Parathyroid adenoma (tissue), 2 donors: ENCODE measurements at regions not wholly inside any gene's neighbourhood (a gene's known extent, or its start where the extent isn't known, plus 50 kb on each side); places are given as distances from the start of the nearest gene placed in this dataset.
"Not testable (repeated sequence)": the region's sequence is repeated elsewhere in the genome, so short reads cannot be mapped to it uniquely, and the experiment has no call there.

Experiments used
- H2AFZ ChIP-seq: fragments of 300-600 bp; sonication (generic); one replicate; pipeline ENCODE4 v1.7.0; 2017; ENCODE audit warnings: antibody characterized with exemption, mild to moderate bottlenecking
- H3K27ac ChIP-seq: fragments of 300-600 bp; sonication (generic); one replicate; pipeline ENCODE4 v1.7.0; 2017
- H3K27me3 ChIP-seq: fragments of 300-600 bp; sonication (generic); one replicate; pipeline ENCODE4 v1.7.0; 2017; ENCODE audit warnings: low read length; ENCODE audit not compliant: control insufficient read depth, insufficient read depth
- H3K36me3 ChIP-seq: fragments of 300-600 bp; sonication (generic); one replicate; pipeline ENCODE4 v1.7.0; 2017; ENCODE audit warnings: low read length; ENCODE audit not compliant: control insufficient read depth, insufficient read depth
- H3K4me1 ChIP-seq: fragments of 300-600 bp; sonication (generic); one replicate; pipeline ENCODE4 v1.7.0; 2017; ENCODE audit warnings: control low read depth
- H3K4me2 ChIP-seq: fragments of 300-600 bp; sonication (generic); one replicate; pipeline ENCODE4 v1.7.0; 2017; ENCODE audit warnings: low read length
- H3K4me3 ChIP-seq: fragments of 300-600 bp; sonication (generic); one replicate; pipeline ENCODE4 v1.7.0; 2017; ENCODE audit warnings: low read depth, low read length
- H3K79me2 ChIP-seq: fragments of 300-600 bp; sonication (generic); one replicate; pipeline ENCODE4 v1.7.0; 2017; ENCODE audit warnings: control low read depth
- H3K9ac ChIP-seq: fragments of 300-600 bp; sonication (generic); one replicate; pipeline ENCODE4 v1.7.0; 2017; ENCODE audit warnings: mild to moderate bottlenecking
- H3K9me3 ChIP-seq: fragments of 300-600 bp; sonication (generic); one replicate; pipeline ENCODE4 v1.7.0; 2017; ENCODE audit warnings: low read length; ENCODE audit not compliant: control insufficient read depth
- TF ChIP-seq, protein P1 (sequence below): fragments of 300-600 bp; sonication (generic); IDR thresholded peaks from one replicate; pipeline ENCODE4 v1.7.0; 2017; ENCODE audit warnings: antibody characterized with exemption, mild to moderate bottlenecking
- donor health status: primary hyperparathyroidism.

DNA sequence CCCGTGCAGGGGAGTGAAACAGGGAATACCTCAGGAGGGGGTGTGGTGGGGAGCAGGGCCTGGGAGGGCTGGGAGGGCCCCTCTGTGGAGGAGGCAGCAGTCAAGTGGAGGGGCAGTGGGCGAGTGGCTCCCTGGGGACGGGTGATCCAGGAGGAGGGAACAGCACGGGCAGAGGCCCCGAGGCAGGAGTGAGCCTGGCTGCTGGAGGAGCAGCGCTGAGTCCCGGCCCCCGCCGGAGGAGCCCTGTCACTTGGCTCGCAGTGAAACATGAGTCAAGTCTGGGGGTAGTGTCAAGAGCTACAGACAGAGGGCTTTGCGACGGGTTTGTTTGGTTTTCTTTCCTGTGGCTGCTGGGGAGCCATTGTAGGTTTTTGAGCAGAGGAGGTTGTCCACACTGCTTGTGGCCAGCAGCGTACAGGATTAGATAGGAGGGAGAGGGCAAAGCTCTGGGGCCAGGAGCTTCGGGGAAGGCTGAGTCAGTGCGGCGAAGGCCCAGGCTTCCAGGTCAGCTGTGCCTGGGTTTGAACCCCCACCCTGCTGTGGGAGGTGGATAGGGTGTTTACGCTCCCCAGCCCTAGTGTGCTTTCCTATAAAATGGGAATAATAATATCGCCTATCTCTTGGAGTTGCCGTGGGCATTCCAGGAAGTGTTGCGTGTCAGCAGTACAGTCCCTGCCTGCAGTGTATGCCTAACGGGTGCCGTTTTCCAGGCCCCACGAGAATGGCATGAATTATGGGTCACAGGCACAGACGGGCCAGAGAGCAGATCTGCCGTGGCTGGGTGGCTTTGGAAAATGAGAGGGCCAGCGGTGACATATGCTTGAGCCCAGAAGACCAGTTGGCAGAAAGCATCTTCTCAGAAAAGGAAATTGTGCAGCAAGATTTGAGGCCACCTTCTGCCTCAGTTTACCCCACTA lies 115.9 kb upstream of the CIBAR2 start:
- H3K4me1 ChIP-seq: no peaks in the 10 kb centered on the region
- H3K9me3 ChIP-seq: no peaks in the 10 kb centered on the region
- H3K9ac ChIP-seq: no peak overlapping the region
- H3K4me2 ChIP-seq: no peak overlapping the region
- H3K36me3 ChIP-seq: no peaks in the 10 kb centered on the region
- H3K27me3 ChIP-seq: no peaks in the 10 kb centered on the region
- TF ChIP-seq, protein P1, sequence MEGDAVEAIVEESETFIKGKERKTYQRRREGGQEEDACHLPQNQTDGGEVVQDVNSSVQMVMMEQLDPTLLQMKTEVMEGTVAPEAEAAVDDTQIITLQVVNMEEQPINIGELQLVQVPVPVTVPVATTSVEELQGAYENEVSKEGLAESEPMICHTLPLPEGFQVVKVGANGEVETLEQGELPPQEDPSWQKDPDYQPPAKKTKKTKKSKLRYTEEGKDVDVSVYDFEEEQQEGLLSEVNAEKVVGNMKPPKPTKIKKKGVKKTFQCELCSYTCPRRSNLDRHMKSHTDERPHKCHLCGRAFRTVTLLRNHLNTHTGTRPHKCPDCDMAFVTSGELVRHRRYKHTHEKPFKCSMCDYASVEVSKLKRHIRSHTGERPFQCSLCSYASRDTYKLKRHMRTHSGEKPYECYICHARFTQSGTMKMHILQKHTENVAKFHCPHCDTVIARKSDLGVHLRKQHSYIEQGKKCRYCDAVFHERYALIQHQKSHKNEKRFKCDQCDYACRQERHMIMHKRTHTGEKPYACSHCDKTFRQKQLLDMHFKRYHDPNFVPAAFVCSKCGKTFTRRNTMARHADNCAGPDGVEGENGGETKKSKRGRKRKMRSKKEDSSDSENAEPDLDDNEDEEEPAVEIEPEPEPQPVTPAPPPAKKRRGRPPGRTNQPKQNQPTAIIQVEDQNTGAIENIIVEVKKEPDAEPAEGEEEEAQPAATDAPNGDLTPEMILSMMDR: no peak
- H2AFZ ChIP-seq: no peak overlapping the region
- no peak overlapping the region for H3K27ac ChIP-seq
- no peak overlapping the region for H3K4me3 ChIP-seq
- peaks cover 45% of the 10 kb centered on the region for H3K79me2 ChIP-seq

DNA sequence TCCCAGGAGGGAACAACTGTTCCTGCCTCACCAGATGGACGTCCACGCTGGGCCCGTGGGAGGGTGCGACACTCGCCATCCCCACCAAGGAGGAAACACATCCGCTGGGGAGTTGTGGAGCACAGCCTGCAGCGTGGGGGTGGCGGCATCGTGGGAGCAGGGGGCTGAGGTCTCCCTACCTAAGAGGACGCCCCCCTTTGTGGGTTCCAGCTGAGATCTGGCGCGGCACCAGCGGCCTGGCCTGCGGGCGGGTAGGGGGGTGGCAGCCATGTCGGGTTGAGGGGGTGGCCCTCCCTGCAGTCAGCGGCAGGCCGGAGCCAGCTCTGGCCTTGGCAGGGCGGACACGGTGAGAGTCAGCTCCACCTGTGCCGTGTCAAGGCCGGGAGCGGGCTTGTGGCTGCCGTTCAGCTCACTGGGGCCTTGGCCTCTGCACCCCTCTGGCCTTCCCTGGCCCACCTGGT lies 116.7 kb upstream of the CIBAR2 start:
- no peaks in the 10 kb centered on the region for H3K36me3 ChIP-seq
- H3K4me2 ChIP-seq: no peak overlapping the region
- no peak overlapping the region for H3K9ac ChIP-seq
- no peaks in the 10 kb centered on the region for H3K9me3 ChIP-seq
- H3K27ac ChIP-seq: no peak overlapping the region
- TF ChIP-seq, protein P1: no peak
- H3K4me3 ChIP-seq: no peak overlapping the region
- no peaks in the 10 kb centered on the region for H3K27me3 ChIP-seq
- H3K4me1 ChIP-seq: no peaks in the 10 kb centered on the region
- no peak overlapping the region for H2AFZ ChIP-seq
- peaks cover 42% of the 10 kb centered on the region for H3K79me2 ChIP-seq

DNA sequence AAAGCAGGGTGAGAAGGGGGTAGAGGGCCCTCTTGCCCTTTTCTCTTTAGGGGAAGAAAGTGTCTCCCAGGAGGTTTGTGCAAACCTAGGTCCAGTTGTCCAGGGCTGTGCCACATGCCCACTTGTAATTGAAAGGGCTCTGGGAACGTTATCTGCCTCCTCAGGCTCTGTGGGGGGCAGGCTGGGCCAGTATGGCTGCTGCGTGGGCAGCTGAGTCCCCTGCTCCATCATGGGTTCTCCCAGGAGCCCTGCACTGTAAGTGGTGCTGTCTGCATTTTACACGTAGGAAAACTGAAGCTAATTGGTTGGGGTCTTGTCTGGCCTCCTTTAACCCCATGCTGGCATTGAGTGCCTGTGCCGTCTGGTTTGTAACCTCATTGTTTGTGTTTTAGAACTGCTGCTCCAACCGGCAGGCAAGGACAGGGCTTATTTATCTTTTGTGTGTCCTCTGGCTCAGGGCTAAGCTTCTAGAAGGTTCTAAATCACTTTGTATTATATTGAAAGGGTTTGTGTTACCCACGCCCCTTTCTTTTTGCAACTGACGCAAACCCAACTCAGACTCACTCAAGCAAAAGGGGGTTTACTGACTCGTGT lies 117.7 kb upstream of the CIBAR2 start:
- Histone ChIP-seq H2AFZ (no peak overlapping the region), H3K79me2 (peaks cover 44% of the 10 kb centered on the region), H3K9me3 (no peaks in the 10 kb centered on the region), H3K4me3 (no peak overlapping the region), H3K9ac (no peak overlapping the region), H3K36me3 (no peaks in the 10 kb centered on the region), H3K4me2 (no peak overlapping the region), H3K27me3 (no peaks in the 10 kb centered on the region), H3K4me1 (no peaks in the 10 kb centered on the region), H3K27ac (no peak overlapping the region)
- TF ChIP-seq, protein P1: no peak

DNA sequence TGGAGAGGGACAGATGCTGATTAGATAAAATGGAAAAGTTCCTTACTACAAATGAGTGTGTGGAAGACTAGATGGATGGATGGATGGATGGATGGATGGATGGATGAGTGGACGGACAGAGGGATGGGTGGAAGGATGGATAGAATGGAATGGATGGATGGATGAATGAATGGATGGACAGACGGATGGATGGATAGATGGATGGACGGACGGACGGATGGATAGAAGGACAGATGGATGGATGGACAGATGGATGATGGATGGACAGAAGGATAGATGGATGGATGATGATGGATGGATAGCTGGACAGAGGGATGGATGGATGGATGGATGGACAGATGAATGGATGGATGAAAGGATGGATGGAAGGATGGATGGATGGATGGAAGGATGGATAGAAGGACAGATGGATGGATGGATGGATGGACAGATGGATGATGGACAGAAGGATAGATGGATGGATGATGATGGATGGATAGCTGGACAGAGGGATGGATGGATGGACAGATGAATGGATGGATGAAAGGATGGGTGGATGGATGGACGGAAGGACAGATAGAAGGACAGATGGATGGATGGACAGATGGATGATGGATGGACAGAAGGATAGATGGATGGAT lies 118.6 kb upstream of the CIBAR2 start:
- H3K36me3 ChIP-seq, H3K4me3 ChIP-seq, H3K27me3 ChIP-seq, H3K27ac ChIP-seq, H3K4me2 ChIP-seq, H3K9ac ChIP-seq, H2AFZ ChIP-seq, H3K4me1 ChIP-seq, H3K9me3 ChIP-seq: not testable (repeated sequence)
- peaks cover 40% of the 10 kb centered on the region for H3K79me2 ChIP-seq

DNA sequence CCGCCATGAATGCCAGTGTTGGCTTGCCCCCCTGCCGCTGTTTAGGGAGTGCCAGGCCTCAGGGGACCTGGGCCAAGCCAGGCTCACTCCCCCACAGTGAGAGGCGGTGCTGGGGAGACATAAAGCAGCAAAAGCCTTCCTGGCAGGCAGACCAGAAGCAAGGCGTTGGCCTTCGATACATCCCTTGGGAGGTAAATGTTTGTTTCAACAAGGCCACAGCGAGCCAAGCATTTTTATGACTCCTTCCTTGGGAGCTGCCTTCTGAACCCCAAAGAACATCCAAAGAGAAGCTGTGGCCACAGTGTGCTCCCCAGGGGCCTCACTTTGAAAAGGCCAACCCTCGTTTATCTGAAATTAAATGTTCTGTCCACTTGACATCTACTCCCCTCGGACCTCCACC lies 119.7 kb upstream of the CIBAR2 start:
- H3K4me1 ChIP-seq: peaks cover 2% of the 10 kb centered on the region
- no peaks in the 10 kb centered on the region for H3K27me3 ChIP-seq
- H3K4me2 ChIP-seq: no peak overlapping the region
- H3K9ac ChIP-seq: no peak overlapping the region
- TF ChIP-seq, protein P1: no peak
- H3K4me3 ChIP-seq: no peak overlapping the region
- no peaks in the 10 kb centered on the region for H3K36me3 ChIP-seq
- no peak overlapping the region for H3K27ac ChIP-seq
- H2AFZ ChIP-seq: no peak overlapping the region
- H3K79me2 ChIP-seq: peaks cover 33% of the 10 kb centered on the region
- no peaks in the 10 kb centered on the region for H3K9me3 ChIP-seq
